ENCODE measurements at regions not wholly inside any gene's neighbourhood (a gene's known extent, or its start where the extent isn't known, plus 50 kb on each side); places are given as distances from the start of the nearest gene placed in this dataset.
A peak's percentile ranks its signal among the peaks of the same experiment; 100 is the strongest.
"Not testable (repeated sequence)": the region's sequence is repeated elsewhere in the genome, so short reads cannot be mapped to it uniquely, and the experiment has no call there.

- no peaks in the 10 kb centered on the region for H3K36me3 ChIP-seq
- H3K9me3 ChIP-seq, result no peaks in the 10 kb centered on the region
- H3K4me3 ChIP-seq (ENCODE audit: low read depth, low read length), result no peak overlapping the region
- DNase-seq, result peak; percentile 56
- peaks cover 7% of the 10 kb centered on the region for H3K4me1 ChIP-seq
- no peak for TF ChIP-seq CTCF (IDR thresholded peaks at IDR 0.05; ENCODE audit: low read depth, low read length)
- H3K27me3 ChIP-seq, result no peaks in the 10 kb centered on the region
Measured at GRCh38 chr6:81376745-81377144, 375.7 kb downstream of the TENT5A start.

GRCh38 chr6:81373414-81373813, 379.1 kb downstream of the TENT5A start:
- no peaks in the 10 kb centered on the region for H3K9me3 ChIP-seq
- H3K36me3 ChIP-seq, result no peaks in the 10 kb centered on the region
- H3K27me3 ChIP-seq, result no peaks in the 10 kb centered on the region
- no peak overlapping the region for H3K4me3 ChIP-seq (ENCODE audit: low read depth, low read length)
- H3K4me1 ChIP-seq, result peaks cover 7% of the 10 kb centered on the region
- TF ChIP-seq CTCF (IDR thresholded peaks at IDR 0.05; ENCODE audit: low read depth, low read length), result no peak
- DNase-seq, result no peak

- Histone ChIP-seq H3K9me3 (no peaks in the 10 kb centered on the region), H3K4me3 (ENCODE audit: low read depth, low read length) (no peak overlapping the region), H3K4me1 (peaks cover 5% of the 10 kb centered on the region), H3K27me3 (no peaks in the 10 kb centered on the region), H3K36me3 (no peaks in the 10 kb centered on the region)
- TF ChIP-seq CTCF (IDR thresholded peaks at IDR 0.05; ENCODE audit: low read depth, low read length), result no peak
- DNase-seq, result no peak
Measured at GRCh38 chr6:81371930-81372329, 380.6 kb downstream of the TENT5A start.

- no peak for DNase-seq
- Histone ChIP-seq H3K9me3 (no peaks in the 10 kb centered on the region), H3K4me1 (no peaks in the 10 kb centered on the region; the same call in 1 of the 2 replicates), H3K27me3 (no peaks in the 10 kb centered on the region), H3K36me3 (no peaks in the 10 kb centered on the region), H3K4me3 (ENCODE audit: low read depth, low read length) (no peak overlapping the region)
- no peak for TF ChIP-seq CTCF (IDR thresholded peaks at IDR 0.05; ENCODE audit: low read depth, low read length)
Measured at GRCh38 chr6:81366972-81367371, 385.5 kb downstream of the TENT5A start.

GRCh38 chr6:81362246-81362645, 390.2 kb downstream of the TENT5A start:
- no peak for TF ChIP-seq CTCF (IDR thresholded peaks at IDR 0.05; ENCODE audit: low read depth, low read length)
- Histone ChIP-seq H3K4me3 (ENCODE audit: low read depth, low read length) (no peak overlapping the region), H3K9me3 (no peaks in the 10 kb centered on the region), H3K27me3 (no peaks in the 10 kb centered on the region), H3K36me3 (no peaks in the 10 kb centered on the region), H3K4me1 (no peaks in the 10 kb centered on the region)
- no peak for DNase-seq

- no peak for TF ChIP-seq CTCF (IDR thresholded peaks at IDR 0.05; ENCODE audit: low read depth, low read length)
- no peak for DNase-seq
Measured at GRCh38 chr6:81353262-81353661, 399.2 kb downstream of the TENT5A start.

GRCh38 chr6:81344026-81344425, 408.5 kb downstream of the TENT5A start:
- not testable (repeated sequence) for H3K4me1 ChIP-seq; H3K36me3 ChIP-seq; H3K27me3 ChIP-seq; H3K9me3 ChIP-seq; H3K4me3 ChIP-seq (ENCODE audit: low read depth, low read length); DNase-seq

More at GRCh38 chr6:81353262-81353661, 399.2 kb downstream of the TENT5A start:
- no peak overlapping the region for H3K4me3 ChIP-seq (ENCODE audit: low read depth, low read length)
- no peaks in the 10 kb centered on the region for H3K36me3 ChIP-seq
- no peaks in the 10 kb centered on the region for H3K9me3 ChIP-seq
- no peaks in the 10 kb centered on the region for H3K27me3 ChIP-seq
- no peaks in the 10 kb centered on the region for H3K4me1 ChIP-seq
